SK-N-SH (cell line): ENCODE measurements at regions not wholly inside any gene's neighbourhood (a gene's known extent, or its start where the extent isn't known, plus 50 kb on each side); places are given as distances from the start of the nearest gene placed in this dataset.

Source experiments
- EP300 ChIP-seq, 2 experiments: IDR thresholded peaks; 2 replicates each; pipeline versions ENCODE4 v1.4.0 to v1.6.1; 2012; ENCODE audit warnings: borderline replicate concordance in 1 of 2, low read depth in 1 of 2, low read length in 1 of 2
- JUND ChIP-seq: IDR thresholded peaks from 2 replicates; pipeline ENCODE4 v1.4.0; 2012
- NRF1 ChIP-seq: IDR thresholded peaks from 2 replicates; pipeline ENCODE4 v1.6.1; 2012; ENCODE audit warnings: low read depth, mild to moderate bottlenecking, low read length
- SMC3 ChIP-seq: IDR thresholded peaks from 2 replicates; pipeline ENCODE4 v1.6.1; 2012; ENCODE audit warnings: low read depth, low read length, improper control_type of control experiment
- TAF1 ChIP-seq: IDR thresholded peaks from 2 replicates; pipeline ENCODE4 v1.6.1; 2012; ENCODE audit warnings: low read depth, mild to moderate bottlenecking, low read length, moderate library complexity, borderline replicate concordance
- TF ChIP-seq, protein P1 (sequence below): fragments of 200-600 bp; sonication (generic); IDR thresholded peaks from 2 replicates; pipeline ENCODE4 v1.6.1; 2017; ENCODE audit warnings: antibody characterized with exemption, mild to moderate bottlenecking, moderate library complexity
- TF ChIP-seq, protein P2 (sequence below): IDR thresholded peaks from 2 replicates; pipeline ENCODE4 v1.4.0; 2012; ENCODE audit warnings: low read depth
- TF ChIP-seq, protein P3 (sequence below): IDR thresholded peaks from 2 replicates; pipeline ENCODE4 v1.4.0; 2012; ENCODE audit warnings: low read depth, borderline replicate concordance

DNA sequence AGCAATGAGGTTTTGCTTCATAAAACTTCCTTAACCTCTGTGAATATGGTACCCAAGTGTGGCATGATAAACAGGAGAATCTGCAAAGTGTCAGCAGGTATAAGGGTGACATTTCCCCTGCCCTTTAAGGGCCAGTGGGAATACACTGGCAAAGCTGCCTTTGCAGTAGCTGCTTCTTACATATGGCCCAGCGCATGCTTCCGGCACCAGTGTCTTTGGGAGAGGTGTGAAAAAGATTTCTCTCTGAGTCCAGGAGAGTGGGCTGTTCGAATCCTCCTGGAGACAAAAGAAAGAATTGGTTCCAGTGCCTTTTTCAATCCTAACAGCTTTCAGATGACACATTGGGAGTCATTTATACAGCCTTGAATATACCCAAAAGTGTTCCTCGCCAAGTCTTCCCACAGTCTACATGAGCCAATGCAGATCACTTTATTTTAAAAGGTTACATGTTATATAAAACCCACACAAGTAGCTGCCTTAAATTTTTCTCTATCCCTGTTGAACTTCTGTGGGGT, 437.7 kb downstream of the PRKD1 start:
- TF ChIP-seq, protein P1, sequence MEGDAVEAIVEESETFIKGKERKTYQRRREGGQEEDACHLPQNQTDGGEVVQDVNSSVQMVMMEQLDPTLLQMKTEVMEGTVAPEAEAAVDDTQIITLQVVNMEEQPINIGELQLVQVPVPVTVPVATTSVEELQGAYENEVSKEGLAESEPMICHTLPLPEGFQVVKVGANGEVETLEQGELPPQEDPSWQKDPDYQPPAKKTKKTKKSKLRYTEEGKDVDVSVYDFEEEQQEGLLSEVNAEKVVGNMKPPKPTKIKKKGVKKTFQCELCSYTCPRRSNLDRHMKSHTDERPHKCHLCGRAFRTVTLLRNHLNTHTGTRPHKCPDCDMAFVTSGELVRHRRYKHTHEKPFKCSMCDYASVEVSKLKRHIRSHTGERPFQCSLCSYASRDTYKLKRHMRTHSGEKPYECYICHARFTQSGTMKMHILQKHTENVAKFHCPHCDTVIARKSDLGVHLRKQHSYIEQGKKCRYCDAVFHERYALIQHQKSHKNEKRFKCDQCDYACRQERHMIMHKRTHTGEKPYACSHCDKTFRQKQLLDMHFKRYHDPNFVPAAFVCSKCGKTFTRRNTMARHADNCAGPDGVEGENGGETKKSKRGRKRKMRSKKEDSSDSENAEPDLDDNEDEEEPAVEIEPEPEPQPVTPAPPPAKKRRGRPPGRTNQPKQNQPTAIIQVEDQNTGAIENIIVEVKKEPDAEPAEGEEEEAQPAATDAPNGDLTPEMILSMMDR = no peak
- TF ChIP-seq TAF1 (no peak), SMC3 (no peak), NRF1 (no peak), JUND (no peak), EP300 (IDR thresholded peaks at IDR 0.05; ENCODE audit: borderline replicate concordance in 1 of 2, low read depth in 1 of 2, low read length in 1 of 2) (no peak)
- TF ChIP-seq, protein P2, sequence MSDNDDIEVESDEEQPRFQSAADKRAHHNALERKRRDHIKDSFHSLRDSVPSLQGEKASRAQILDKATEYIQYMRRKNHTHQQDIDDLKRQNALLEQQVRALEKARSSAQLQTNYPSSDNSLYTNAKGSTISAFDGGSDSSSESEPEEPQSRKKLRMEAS = no peak
- TF ChIP-seq, protein P3, sequence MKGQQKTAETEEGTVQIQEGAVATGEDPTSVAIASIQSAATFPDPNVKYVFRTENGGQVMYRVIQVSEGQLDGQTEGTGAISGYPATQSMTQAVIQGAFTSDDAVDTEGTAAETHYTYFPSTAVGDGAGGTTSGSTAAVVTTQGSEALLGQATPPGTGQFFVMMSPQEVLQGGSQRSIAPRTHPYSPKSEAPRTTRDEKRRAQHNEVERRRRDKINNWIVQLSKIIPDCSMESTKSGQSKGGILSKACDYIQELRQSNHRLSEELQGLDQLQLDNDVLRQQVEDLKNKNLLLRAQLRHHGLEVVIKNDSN = no peak
